GM19239 (cell line): ENCODE measurements at regions not wholly inside any gene's neighbourhood (a gene's known extent, or its start where the extent isn't known, plus 50 kb on each side); places are given as distances from the start of the nearest gene placed in this dataset.

Experiments used
- DNase-seq: peaks from one replicate; pipeline ENCODE4 v3.0.0; 2011; ENCODE audit warnings: low spot score; ENCODE audit not compliant: insufficient read length
- FAIRE-seq: peaks from 2 replicates; lab custom pipeline; 2011; peaks lifted over from hg19 to GRCh38; lab: Jason Lieb, UNC

DNA sequence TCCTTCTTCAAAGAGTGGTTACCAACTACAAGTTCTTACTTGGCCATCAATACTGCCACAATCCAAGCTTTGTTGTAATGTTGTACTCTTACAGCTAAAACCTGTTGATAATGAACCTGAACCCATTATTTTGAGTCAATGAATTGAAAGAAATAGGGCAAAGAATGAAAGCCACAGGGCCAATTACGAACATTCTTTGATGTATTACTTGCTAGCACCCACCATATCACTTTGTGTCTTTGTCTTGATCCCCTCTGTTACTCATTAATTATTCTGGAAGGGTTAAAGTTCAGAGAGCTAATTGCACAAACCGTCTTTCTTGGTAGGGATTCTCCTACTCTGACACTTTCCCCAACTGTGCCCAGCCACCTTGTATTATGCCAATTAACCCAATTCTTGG lies 53.2 kb upstream of the TFEC start:
- no peak for DNase-seq
- no peak for FAIRE-seq

DNA sequence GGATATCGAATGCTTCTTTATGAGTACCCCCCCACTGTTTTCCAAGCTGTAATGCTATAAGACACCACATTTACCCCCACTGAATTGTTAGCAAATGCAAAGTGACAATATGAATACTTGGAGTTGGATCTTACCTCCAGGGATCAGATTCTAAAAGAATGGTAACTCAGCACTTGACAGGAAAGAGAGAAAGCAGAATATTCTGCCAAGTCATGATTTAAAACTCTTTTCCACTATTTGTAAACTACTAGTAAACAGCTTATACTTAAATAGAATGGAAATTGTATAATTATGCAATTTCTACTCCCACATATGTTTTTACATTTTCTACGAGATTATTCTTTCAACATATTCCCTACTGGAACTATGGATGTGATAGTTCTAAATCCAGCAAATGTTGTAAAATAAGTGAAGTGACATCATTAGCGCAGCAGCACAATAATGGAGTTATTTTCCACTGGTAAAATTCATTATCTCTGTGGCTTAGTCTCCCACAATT lies 56.0 kb upstream of the TFEC start:
- FAIRE-seq, result no peak
- no peak for DNase-seq

DNA sequence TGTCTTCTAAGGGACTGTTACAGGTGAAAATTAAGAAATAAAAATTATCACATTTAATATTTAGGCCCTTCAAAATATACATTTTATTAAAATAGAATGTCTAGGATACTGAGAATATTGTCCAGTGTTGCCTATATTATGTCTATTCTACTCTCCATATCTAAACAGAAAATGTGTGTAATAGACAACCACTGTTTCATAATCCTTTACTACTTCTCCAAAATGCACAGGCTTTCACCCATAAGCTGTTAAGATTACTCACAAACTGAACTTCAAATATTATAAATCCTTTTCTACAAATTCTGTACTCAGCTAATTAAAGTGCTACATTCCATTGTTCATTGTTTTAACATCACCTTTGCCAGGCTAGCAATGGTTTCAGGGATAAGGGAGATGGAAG lies 56.7 kb upstream of the TFEC start:
- no peak for DNase-seq
- no peak for FAIRE-seq

DNA sequence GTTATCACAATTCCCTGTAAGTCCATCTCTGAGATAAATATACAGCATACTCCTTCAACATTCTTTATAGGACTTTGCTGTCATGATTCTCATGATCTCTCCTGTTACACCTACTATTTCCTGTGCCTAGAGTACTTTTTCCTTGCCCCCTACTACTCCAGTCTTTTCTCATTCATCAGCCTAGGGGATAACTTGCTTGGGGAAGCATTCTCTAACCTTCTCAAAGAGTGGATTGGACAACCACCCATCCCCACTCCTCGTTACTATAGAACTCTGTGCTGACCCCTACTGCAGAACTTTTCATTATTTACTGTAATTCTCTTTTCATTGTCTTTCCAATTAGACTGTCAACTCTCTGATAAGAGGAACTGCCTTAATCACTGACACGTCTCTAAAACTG lies 57.4 kb upstream of the TFEC start:
- no peak for FAIRE-seq
- no peak for DNase-seq

DNA sequence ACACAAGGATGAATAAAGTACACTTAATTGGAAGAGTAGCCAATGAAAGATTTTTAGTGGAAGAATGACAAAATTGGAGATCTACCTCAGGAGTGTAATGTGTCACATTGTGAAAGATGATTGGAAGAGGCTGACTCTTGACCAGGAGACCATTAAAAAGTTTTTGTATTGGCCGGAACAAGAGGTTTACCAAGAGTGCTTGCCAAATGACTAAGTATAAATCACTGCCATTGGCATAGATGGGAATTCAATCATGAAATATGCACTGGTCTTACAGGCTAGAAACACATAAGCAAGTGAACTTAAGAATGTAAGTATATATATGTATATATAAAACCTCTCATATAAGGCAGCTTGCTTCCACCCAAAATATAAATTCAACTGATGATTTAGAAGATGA lies 58.7 kb upstream of the TFEC start:
- no peak for DNase-seq

DNA sequence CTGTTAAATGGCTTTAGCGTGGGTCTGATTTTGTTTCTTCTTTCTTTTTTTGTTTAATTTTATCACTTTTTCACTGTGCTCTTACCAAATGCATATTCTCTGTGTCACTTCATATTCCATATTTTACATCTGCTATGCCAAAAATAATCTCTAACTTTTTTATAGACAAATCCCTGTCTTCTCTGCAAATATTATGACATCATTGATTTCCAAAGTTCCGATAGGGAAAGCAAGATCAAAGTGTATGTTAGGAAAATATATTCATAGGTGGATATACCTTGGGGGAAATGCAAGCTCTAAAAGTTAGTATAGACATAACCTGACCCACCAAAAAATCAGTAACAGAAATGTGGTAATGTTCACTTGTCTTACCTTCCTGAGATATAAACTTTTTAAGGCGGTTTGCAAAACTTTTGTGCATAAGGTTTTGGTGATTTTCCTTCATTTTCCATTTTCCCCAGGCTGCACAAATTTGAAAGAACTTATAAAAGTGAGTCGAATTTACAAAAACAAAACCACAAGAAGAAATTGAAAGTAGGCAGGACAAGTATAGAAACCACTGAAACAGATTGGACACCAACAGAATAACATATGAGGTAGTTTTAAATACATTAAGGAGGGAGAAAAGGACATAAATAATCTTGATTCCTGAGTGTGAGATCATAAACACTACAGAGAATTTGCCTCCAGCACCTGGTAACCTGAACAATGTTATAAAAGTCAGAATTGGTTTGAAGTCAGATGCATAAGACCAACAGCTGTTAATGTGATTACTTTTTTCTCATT lies 63.1 kb upstream of the TFEC start:
- DNase-seq (no peak), FAIRE-seq (no peak)

More for the DNA sequence above, 58.7 kb upstream of the TFEC start:
- FAIRE-seq, result no peak

DNA sequence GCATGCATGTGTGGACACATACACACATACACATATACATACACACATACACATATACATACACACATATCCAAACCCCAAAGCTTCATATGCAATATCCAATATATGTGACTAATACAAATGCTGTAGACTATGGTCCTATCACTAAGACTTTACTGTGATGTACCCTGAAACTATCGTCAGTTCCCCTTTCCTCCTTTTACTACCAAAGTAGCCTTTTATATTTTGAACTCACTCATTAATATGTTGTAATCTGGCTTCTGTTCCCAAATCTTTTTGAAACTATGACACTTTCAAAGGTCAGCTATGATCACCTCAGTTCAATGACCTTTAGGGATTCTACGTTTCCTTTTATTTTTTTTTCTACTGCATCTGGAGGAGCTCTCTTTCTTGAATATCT lies 64.8 kb upstream of the TFEC start:
- FAIRE-seq, result no peak

DNA sequence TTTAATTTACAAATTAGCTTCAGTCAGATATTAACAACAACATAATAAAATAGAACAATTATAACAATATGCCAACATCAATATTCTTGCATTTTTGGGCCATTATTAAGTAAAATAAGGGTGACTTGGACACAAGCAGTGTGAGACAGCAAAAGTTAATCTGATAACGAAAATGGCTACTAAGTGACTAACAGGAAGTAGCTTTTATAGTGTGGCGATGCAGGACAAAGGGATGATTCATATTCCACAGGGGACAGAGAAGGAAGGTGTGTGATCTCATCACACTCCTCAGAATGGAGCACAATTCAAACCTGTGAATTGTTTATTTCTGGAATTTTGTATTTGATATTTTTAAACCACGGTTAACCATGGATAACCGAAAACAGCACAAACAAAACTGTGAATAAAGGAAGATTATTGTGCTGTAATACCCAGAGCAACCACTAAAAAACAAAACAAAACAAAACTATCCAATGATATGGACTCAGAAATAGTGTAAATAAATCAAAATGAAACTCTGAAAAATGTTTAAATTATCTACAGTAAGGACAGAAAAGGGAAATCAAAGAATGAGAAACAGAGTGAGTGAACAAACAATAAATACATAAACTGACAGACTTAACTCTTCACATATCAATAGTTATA lies 66.9 kb upstream of the TFEC start:
- no peak for FAIRE-seq
- no peak for DNase-seq

More for the DNA sequence above, 64.8 kb upstream of the TFEC start:
- DNase-seq, result no peak

DNA sequence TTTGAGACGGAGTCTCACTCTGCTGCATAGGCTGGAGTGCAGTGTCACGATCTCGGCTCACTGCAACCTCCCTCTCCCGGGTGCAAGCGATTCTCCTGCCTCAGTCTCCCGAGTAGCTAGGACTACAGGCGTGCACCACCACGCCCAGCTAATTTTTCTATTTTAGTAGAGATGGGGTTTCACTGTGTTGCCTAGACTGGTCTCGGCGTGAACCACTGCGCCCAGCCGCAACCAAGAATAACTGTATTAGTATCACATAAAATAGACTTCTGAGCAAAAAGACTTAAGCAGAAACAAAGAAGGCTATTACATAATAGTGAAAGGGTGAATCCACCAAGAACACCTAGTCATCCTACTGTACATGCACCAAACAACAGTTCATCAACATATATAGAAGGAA lies 67.6 kb upstream of the TFEC start:
- no peak for FAIRE-seq
- DNase-seq, result no peak

DNA sequence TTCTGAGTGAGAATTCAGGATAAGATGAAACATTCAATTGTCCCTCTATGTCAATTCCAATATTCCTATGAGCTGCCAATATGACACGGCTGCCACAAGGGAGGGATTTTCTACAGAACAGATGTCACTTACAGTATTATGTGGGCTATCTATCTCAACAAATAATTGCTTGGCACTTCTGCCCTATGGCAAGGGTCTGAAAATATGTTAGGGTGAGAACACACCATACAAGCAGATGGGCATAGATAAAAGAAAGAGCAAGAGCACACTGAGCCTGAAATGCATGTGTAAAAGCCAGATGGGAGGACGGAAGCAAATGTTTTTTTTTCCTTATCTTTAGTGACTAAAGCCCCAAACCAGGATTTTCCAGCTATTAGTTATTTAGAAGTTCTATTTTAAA lies 70.1 kb upstream of the TFEC start:
- DNase-seq (no peak), FAIRE-seq (no peak)

DNA sequence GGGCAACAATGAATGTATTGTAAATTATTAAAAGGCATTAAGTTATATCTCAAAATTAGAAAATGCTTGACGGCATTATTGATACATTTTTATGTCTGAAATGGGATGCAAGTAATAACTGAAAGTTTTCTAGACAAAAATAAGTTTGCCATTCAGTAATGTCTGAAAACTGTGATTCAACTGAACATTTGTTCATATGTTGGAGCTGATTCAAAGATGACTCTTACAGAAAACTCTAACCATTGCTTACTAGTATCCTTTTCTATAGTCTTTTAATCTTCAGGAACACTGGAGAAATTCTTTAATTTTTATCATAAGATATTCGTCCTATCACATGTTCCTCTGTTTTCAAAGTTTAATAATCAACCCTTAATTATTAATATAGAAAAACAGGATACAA lies 71.1 kb upstream of the TFEC start:
- DNase-seq (no peak), FAIRE-seq (no peak)

DNA sequence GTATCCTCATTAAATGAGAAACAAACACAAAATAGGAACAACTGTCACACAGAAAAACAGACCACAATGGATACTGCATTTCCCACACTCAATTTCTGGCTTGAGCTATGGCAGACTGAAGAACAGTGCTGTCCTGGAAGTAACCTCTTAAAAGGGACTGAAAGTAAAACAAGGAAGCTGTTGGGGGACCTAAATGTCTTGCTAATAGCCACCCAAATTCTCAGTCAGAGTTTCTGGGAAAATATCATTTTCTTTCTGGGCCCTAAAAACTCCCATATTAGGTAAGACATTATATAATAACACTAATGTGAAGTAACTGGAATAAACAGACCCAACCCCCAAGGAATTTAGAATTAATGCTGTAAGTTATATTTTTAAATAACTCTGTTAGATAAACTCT lies 80.9 kb upstream of the TFEC start:
- DNase-seq (no peak), FAIRE-seq (no peak)

DNA sequence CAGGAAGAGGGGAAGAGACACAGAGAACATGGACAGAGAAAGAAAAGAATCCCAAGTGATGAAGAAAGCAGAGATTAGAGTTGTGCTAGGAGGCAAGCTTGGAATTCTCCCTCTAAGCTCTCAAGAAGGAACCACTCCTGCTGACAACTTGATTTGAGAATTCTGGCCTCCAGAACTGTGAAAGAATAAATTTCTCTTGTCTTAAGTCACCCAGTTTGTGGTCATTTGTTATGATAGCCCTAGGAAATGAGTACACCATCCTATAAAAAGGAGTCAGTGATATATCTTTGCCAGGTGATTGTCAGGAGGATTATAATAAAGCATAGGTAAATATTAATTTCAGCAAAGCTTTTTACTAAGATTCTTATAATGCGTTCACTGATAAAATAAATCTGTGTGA lies 82.7 kb upstream of the TFEC start:
- FAIRE-seq (no peak), DNase-seq (no peak)

DNA sequence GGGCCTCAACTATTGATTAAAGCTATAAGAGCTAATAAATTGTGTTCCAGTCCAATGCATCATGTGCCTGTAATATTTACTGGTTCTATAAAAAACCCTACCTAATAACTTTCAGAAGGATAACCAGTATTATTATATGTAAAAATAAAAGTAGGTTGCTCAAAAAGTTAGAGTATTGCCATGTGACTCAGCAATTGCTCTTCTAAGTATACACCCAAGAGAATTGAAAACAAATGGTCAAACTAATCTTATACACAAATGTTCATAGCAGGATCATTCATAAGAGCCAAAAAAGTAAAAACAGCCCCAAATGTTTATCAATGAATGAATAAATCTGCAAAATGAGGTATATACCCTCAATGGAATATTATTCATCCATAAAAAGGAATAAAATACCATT lies 89.5 kb upstream of the TES start:
- DNase-seq (no peak), FAIRE-seq (no peak)

DNA sequence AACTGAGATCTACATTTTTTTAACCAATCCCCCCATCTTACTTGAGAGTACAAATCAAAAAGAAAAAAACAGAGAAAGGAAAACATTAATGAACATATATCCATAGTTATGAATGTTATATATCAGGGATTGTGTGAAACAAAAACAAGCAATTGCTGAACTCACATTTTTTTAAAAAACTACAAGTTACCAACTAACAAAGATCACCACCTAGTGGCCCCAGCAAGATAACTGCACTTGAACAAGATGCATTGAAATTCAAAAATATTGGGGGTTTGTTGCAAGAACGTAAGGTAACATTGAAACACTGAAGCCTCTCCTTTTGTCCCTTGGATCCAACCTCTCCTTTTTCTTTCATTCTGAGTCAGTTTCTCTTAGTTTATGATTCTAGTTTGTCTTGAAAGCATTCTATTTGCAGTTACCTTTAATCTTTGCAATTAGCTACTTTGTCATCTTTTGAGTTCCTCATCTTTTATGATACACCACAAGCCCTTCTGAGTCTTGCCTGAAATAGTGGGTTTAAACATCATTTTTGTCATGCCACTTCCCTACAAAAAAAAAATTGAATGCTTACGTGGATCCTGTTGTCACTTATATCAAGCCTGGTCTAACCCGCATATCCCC lies 87.3 kb upstream of the TES start:
- FAIRE-seq (peak; percentile 80), DNase-seq (no peak)

DNA sequence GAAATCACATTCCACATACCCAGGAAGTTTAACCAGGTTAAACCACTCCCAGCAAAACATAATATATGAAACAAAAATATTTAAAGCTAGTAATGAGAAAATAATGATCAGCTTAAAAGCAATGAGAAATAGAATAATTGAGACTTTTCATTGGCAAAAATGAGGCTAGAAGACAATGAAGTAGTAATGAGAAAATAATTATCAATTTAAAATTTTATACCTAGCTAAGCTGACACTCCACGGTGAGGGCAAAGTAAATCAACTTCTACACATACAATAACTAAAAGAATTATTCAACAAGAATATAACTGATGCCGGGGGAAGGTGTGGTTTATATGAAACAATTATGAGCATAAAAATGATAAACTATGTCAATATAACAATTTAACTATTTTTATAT lies 82.2 kb upstream of the TES start:
- no peak for DNase-seq
- FAIRE-seq, result no peak

DNA sequence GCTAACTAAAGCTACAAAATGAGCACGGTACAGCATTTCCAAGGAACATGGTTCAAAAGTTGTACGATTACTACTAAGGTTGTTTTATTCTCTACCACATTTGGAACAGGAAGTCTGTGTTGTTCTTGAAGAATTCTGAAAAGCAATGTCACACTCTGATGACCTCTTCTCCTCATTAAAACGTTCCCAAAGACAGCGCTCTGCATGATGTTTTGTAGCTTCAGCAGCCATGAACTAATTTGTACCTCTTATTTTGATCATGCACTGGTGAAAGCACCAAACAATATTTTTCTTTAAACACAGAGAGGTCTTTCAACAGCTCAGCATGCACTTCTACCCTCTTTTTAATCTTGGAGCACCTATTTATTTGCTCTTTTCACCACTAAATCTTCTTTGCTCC lies 75.0 kb upstream of the TES start:
- DNase-seq (no peak), FAIRE-seq (no peak)

DNA sequence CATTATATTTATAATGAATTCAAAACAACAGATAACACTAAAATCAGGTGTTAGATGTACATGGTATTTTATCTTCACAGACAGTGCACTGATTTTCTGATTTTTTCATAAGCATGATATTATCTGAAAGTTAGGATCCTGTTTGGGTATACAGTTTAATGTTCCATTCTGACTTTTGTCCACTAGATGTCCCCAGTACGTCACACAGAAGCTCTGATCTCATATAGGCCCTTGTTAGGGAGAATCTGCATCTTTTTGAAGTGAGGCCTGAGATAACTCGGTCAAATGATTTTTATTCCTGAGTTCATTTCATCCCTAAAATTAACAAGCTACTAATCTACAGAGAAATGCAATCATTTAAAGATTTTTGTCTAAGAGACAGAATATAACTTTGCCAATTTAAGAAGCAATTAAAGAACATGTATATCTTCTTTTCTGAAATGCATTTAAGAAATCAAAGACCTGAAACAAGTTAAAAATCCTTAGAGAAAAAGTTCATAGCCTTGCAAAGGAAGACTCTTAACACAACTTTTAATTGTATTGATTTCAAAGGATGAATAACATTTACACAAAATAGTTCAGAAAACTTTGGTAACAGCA lies 72.0 kb upstream of the TES start:
- DNase-seq (peak; percentile 15), FAIRE-seq (peak; percentile 93)

DNA sequence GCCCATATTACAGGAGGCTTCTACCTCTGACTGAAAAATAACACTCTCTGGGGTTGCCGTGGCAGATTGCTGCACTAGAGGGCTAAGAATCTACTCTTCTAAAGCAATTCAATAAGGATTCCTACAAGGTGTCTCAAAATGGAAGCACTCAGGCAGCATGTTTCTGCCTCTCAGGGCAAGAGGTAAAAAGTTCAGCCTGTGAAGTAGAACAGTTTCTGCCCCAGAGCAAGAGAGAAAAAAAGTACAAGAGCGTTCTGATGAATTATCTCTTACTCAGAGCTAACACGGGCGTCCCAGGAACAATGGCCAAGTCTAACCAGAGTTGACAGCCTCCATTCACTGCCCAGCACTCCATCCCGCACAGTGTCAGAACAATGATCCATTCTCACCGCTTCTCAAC lies 71.3 kb upstream of the TES start:
- FAIRE-seq (no peak), DNase-seq (no peak)

DNA sequence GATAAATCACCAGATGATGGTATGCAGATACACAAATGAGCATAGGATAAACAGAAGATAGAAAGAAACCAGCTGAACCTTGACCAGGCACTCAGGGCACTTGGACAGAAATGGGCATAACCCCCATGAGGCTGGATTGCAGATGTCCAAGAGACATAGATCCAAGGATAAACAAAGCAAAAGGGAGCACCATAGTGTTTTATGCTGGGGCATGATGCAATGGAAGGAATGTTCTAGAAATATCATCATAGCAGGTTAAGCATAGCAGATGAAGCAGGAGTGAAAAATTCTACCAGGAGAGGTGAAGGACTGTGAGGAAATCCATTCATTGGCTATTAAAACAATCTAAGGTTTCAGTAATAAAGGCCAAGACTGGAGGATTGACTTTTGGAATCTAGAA lies 70.5 kb upstream of the TES start:
- DNase-seq (no peak), FAIRE-seq (no peak)

DNA sequence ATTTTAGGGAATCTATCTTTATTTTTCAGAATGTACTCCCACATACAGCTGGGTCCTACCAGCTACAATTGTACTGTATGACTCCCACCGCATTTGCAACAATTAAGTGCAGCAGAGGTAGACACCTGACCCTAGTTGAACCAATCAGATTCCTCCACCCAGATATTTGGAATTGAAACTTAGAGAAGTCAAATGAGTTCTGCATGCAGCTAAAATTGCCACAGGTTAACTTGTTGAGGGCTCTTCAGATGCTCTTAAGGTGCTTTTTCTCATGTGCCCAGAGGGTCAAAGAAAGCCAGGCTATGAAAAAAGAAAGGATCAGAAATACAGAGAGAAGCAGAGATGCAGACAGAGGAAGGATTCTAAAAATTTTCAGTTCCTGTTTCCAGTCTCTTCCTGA lies 68.0 kb upstream of the TES start:
- FAIRE-seq (no peak), DNase-seq (no peak)
